DND-41 (cell line): ENCODE measurements at regions not wholly inside any gene's neighbourhood (a gene's known extent, or its start where the extent isn't known, plus 50 kb on each side); places are given as distances from the start of the nearest gene placed in this dataset.

Source experiments
- ATAC-seq: fragments of 200-7000 bp; cut with Tn5 transposase; 3 replicates; pipeline ENCODE4 v1.9.1; 2021; ENCODE audit warnings: low read depth; ENCODE audit not compliant: insufficient read depth
- DNase-seq: peaks from one replicate; pipeline ENCODE4 v3.0.0-alpha.2; 2020
- H2AFZ ChIP-seq: 2 replicates; pipeline ENCODE4 v1.6.0; 2012; ENCODE audit warnings: low read depth, low read length
- H3K27ac ChIP-seq: 2 replicates; pipeline ENCODE4 v1.5.1; 2012; ENCODE audit warnings: low read length, inconsistent platforms
- H3K27me3 ChIP-seq: fragments of 200-600 bp; sonication (generic); 2 replicates; pipeline ENCODE4 v1.6.0; 2012; ENCODE audit warnings: low read length, mild to moderate bottlenecking, inconsistent platforms; ENCODE audit not compliant: insufficient read depth, poor library complexity
- H3K36me3 ChIP-seq: 2 replicates; pipeline ENCODE4 v1.5.1; 2012; ENCODE audit warnings: low read length, inconsistent platforms; ENCODE audit not compliant: insufficient read depth
- H3K4me1 ChIP-seq: 2 replicates; pipeline ENCODE4 v1.5.1; 2012; ENCODE audit warnings: mild to moderate bottlenecking, low read length; ENCODE audit not compliant: insufficient read depth
- H3K4me2 ChIP-seq: 2 replicates; pipeline ENCODE4 v1.6.0; 2012; ENCODE audit warnings: mild to moderate bottlenecking, moderate library complexity, low read length, inconsistent platforms; ENCODE audit not compliant: insufficient read depth
- H3K4me3 ChIP-seq, 2 experiments: fragments of 200-600 bp in 1 of 2; shearing (Covaris generic) in 1 of 2; 2 replicates each; pipeline ENCODE4 v1.5.1; 2012 to 2016; ENCODE audit warnings: inconsistent platforms in 2 of 2, low read length in 2 of 2, mild to moderate bottlenecking in 2 of 2, low read depth in 1 of 2, moderate library complexity in 1 of 2
- H3K79me2 ChIP-seq: 2 replicates; pipeline ENCODE4 v1.6.0; 2012; ENCODE audit warnings: low read length, inconsistent platforms; ENCODE audit not compliant: insufficient read depth
- H3K9ac ChIP-seq: 2 replicates; pipeline ENCODE4 v1.6.0; 2012; ENCODE audit warnings: low read depth, mild to moderate bottlenecking, inconsistent platforms, low read length, moderate library complexity
- H3K9me3 ChIP-seq: 2 replicates; pipeline ENCODE4 v1.5.1; 2012; ENCODE audit warnings: low read length, moderate library complexity, mild to moderate bottlenecking, inconsistent platforms; ENCODE audit not compliant: insufficient read depth, severe bottlenecking
- H4K20me1 ChIP-seq: 2 replicates; pipeline ENCODE4 v1.6.0; 2012; ENCODE audit warnings: low read length; ENCODE audit not compliant: insufficient read depth
- CTCF ChIP-seq: IDR thresholded peaks from 2 replicates; pipeline ENCODE4 v1.5.1; 2012; ENCODE audit warnings: borderline replicate concordance, low read length, moderate library complexity, mild to moderate bottlenecking; ENCODE audit not compliant: poor library complexity, severe bottlenecking; ENCODE audit errors: extremely low read depth
- EZH2 ChIP-seq: IDR thresholded peaks from 3 replicates; pipeline ENCODE4 v1.6.1; 2012; ENCODE audit warnings: borderline replicate concordance, low read depth, mild to moderate bottlenecking, moderate library complexity, low read length, inconsistent platforms; ENCODE audit not compliant: severe bottlenecking

- H3K4me2 ChIP-seq: no peak overlapping the region
- ATAC-seq (no peak), DNase-seq (no peak)
- no peaks in the 10 kb centered on the region for H3K9me3 ChIP-seq
- H2AFZ ChIP-seq: no peak overlapping the region
- no peak overlapping the region for H3K4me3 ChIP-seq
- no peaks in the 10 kb centered on the region for H3K79me2 ChIP-seq
- no peak overlapping the region for H3K27ac ChIP-seq
- H3K4me1 ChIP-seq: no peaks in the 10 kb centered on the region
- no peaks in the 10 kb centered on the region for H3K36me3 ChIP-seq
- no peak overlapping the region for H3K9ac ChIP-seq
- H3K27me3 ChIP-seq: no peaks in the 10 kb centered on the region
- no peaks in the 10 kb centered on the region for H4K20me1 ChIP-seq
- TF ChIP-seq CTCF (no peak), EZH2 (no peak)
Measured at GRCh38 chr5:56608217-56608925, 207.0 kb upstream of the MAP3K1 start.

GRCh38 chr5:56607551-56607950 lies 207.8 kb upstream of the MAP3K1 start:
- no peak for DNase-seq
- Histone ChIP-seq H3K27ac (no peak overlapping the region), H3K4me1 (no peaks in the 10 kb centered on the region), H2AFZ (no peak overlapping the region), H3K4me2 (no peak overlapping the region), H3K27me3 (no peaks in the 10 kb centered on the region), H4K20me1 (no peaks in the 10 kb centered on the region), H3K4me3 (no peak overlapping the region), H3K9me3 (no peaks in the 10 kb centered on the region), H3K9ac (no peak overlapping the region), H3K36me3 (no peaks in the 10 kb centered on the region), H3K79me2 (no peaks in the 10 kb centered on the region)
- TF ChIP-seq EZH2 (no peak), CTCF (no peak)
- no peak for ATAC-seq

DNA sequence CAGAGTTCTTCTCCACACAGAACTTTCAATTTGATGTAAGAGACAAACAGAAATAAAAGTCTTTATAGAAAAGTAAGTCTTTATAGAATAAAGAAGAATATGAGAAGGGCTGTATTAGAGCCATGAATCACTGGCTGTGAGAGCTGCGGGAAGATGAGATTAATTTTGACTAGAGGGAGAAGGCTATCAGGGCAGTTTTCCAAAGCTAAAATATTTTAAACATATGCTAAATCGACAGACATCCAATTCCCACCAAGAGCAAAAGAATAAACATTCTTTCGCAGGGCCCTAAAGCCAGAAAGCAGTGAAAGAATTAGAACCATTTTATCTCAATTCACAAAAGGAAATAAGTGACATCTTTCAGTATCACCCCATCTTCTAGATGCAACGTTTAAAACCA lies 208.3 kb upstream of the MAP3K1 start:
- Histone ChIP-seq H3K4me3 (no peak overlapping the region), H3K27ac (no peak overlapping the region), H2AFZ (no peak overlapping the region), H3K4me2 (no peak overlapping the region), H3K9me3 (no peaks in the 10 kb centered on the region), H3K27me3 (no peaks in the 10 kb centered on the region), H3K4me1 (no peaks in the 10 kb centered on the region), H3K79me2 (no peaks in the 10 kb centered on the region), H3K9ac (no peak overlapping the region), H3K36me3 (no peaks in the 10 kb centered on the region), H4K20me1 (no peaks in the 10 kb centered on the region)
- no peak for ATAC-seq
- TF ChIP-seq CTCF (no peak), EZH2 (no peak)
- DNase-seq: no peak
